CD14-positive monocyte (primary cell): ENCODE measurements at regions not wholly inside any gene's neighbourhood (a gene's known extent, or its start where the extent isn't known, plus 50 kb on each side); places are given as distances from the start of the nearest gene placed in this dataset.
A peak's percentile ranks its signal among the peaks of the same experiment; 100 is the strongest.

ENCODE experiments used
- DNase-seq, 3 donors: peaks; one replicate each; pipeline ENCODE4 v3.0.0-alpha.2; 2011 to 2022
- H2AFZ ChIP-seq: 2 replicates; pipeline ENCODE4 v1.6.0; 2012; ENCODE audit warnings: mild to moderate bottlenecking, low read depth, low read length, inconsistent platforms; ENCODE audit not compliant: insufficient read depth, poor library complexity, severe bottlenecking
- H3K27ac ChIP-seq, 2 donors: 1 replicate in 1 of 2; 2 replicates in 1 of 2; pipeline ENCODE4 v1.5.1; 2012 to 2013; ENCODE audit warnings: low read length in 2 of 2, control low read depth in 1 of 2, inconsistent platforms in 1 of 2, low read depth in 1 of 2, mild to moderate bottlenecking in 1 of 2
- H3K27me3 ChIP-seq, 2 donors: one replicate each; pipeline versions ENCODE4 v1.6.0 to v1.6.1; 2011 to 2013; ENCODE audit warnings: low read length in 2 of 2; ENCODE audit not compliant: control insufficient read depth in 2 of 2, insufficient read depth in 2 of 2
- H3K36me3 ChIP-seq, 2 donors: replicated peaks in 1 of 2; 1 replicate in 1 of 2; 2 replicates in 1 of 2; pipeline versions ENCODE4 v1.5.1 to v1.6.1; 2012 to 2013; ENCODE audit warnings: low read length in 2 of 2, control low read depth in 1 of 2, inconsistent platforms in 1 of 2, mild to moderate bottlenecking in 1 of 2; ENCODE audit not compliant: insufficient read depth in 2 of 2, control insufficient read depth in 1 of 2
- H3K4me1 ChIP-seq, 2 donors: 1 replicate in 1 of 2; 2 replicates in 1 of 2; pipeline versions ENCODE4 v1.5.1 to v1.6.1; 2012 to 2013; ENCODE audit warnings: low read length in 2 of 2, control low read depth in 1 of 2, inconsistent platforms in 1 of 2, mild to moderate bottlenecking in 1 of 2, moderate library complexity in 1 of 2; ENCODE audit not compliant: insufficient read depth in 2 of 2, control insufficient read depth in 1 of 2
- H3K4me2 ChIP-seq: replicated peaks from 2 replicates; pipeline ENCODE3; 2012; ENCODE audit warnings: low read length, moderate library complexity, mild to moderate bottlenecking; ENCODE audit not compliant: poor library complexity, severe bottlenecking; ENCODE audit errors: extremely low read depth
- H3K4me3 ChIP-seq, 3 experiments: fragments of 200-600 bp in 1 of 3; sonication (generic) in 1 of 3; replicated peaks in 1 of 3; 1 replicate in 2 of 3; 2 replicates in 1 of 3; pipeline ENCODE4 v1.5.1; 2011 to 2013; ENCODE audit warnings: low read length in 3 of 3, mild to moderate bottlenecking in 3 of 3, control low read depth in 2 of 3, low read depth in 2 of 3, inconsistent platforms in 1 of 3, moderate library complexity in 1 of 3
- H3K79me2 ChIP-seq: 2 replicates; pipeline ENCODE4 v1.6.0; 2012; ENCODE audit warnings: mild to moderate bottlenecking, control low read depth, inconsistent platforms, low read length, moderate library complexity; ENCODE audit not compliant: insufficient read depth
- H3K9ac ChIP-seq: 2 replicates; pipeline ENCODE4 v1.6.0; 2017; ENCODE audit warnings: low read length, mild to moderate bottlenecking; ENCODE audit not compliant: insufficient read depth, poor library complexity, severe bottlenecking
- H3K9me3 ChIP-seq, 2 donors: replicated peaks in 1 of 2; 1 replicate in 1 of 2; 2 replicates in 1 of 2; pipeline versions ENCODE4 v1.5.1 to v1.6.1; 2012 to 2013; ENCODE audit warnings: low read length in 2 of 2, control low read depth in 1 of 2; ENCODE audit not compliant: control insufficient read depth in 1 of 2, insufficient read depth in 1 of 2
- H4K20me1 ChIP-seq: 2 replicates; pipeline ENCODE4 v1.6.0; 2012; ENCODE audit warnings: mild to moderate bottlenecking, low read length, control low read depth, moderate library complexity; ENCODE audit not compliant: insufficient read depth
- H3K27ac Mint-ChIP-seq, 7 donors: one replicate each; pipeline ENCODE4 v1.8.0; 2020; ENCODE audit warnings: mild to moderate bottlenecking in 7 of 7, mixed read lengths in 7 of 7, moderate library complexity in 6 of 7, inconsistent platforms in 2 of 7
- H3K27me3 Mint-ChIP-seq, 3 donors: one replicate each; pipeline ENCODE4 v1.8.0; 2021 to 2022; ENCODE audit warnings: low read depth in 3 of 3, mild to moderate bottlenecking in 3 of 3, mixed read lengths in 3 of 3, moderate library complexity in 3 of 3, inconsistent platforms in 1 of 3
- H3K36me3 Mint-ChIP-seq, 2 donors: one replicate each; pipeline ENCODE4 v1.8.0; 2020; ENCODE audit warnings: mixed read lengths in 2 of 2, inconsistent platforms in 1 of 2, mild to moderate bottlenecking in 1 of 2
- H3K4me1 Mint-ChIP-seq: one replicate; pipeline ENCODE4 v1.8.0; 2020; ENCODE audit warnings: mild to moderate bottlenecking, mixed read lengths
- H3K4me3 Mint-ChIP-seq, 2 donors: one replicate each; pipeline ENCODE4 v1.8.0; 2020; ENCODE audit warnings: mild to moderate bottlenecking in 2 of 2, mixed read lengths in 2 of 2, moderate library complexity in 1 of 2
- H3K9me3 Mint-ChIP-seq, 7 donors: one replicate each; pipeline ENCODE4 v1.8.0; 2020 to 2022; ENCODE audit warnings: mixed read lengths in 7 of 7, mild to moderate bottlenecking in 6 of 7, moderate library complexity in 6 of 7, inconsistent platforms in 2 of 7
- WGBS: methylation state at CpG from one replicate; pipeline ENCODE4 v1.1.5; 2013; ENCODE audit warnings: missing lambda C conversion rate; ENCODE audit not compliant: insufficient coverage; 5-methylcytosine and 5-hydroxymethylcytosine counted together
- intact Hi-C, 2 donors: fragments of 100-400 bp; cut with micrococcal nuclease; formaldehyde crosslinking; loops; one replicate each; pipeline versions ENCODE4 v1.15.0 to v1.15.1; 2023
- TF ChIP-seq, protein P1 (sequence below): fragments of 200-600 bp; IDR thresholded peaks from one replicate; pipeline ENCODE4 v1.8.0; 2022; ENCODE audit warnings: antibody characterized with exemption, mild to moderate bottlenecking

DNA sequence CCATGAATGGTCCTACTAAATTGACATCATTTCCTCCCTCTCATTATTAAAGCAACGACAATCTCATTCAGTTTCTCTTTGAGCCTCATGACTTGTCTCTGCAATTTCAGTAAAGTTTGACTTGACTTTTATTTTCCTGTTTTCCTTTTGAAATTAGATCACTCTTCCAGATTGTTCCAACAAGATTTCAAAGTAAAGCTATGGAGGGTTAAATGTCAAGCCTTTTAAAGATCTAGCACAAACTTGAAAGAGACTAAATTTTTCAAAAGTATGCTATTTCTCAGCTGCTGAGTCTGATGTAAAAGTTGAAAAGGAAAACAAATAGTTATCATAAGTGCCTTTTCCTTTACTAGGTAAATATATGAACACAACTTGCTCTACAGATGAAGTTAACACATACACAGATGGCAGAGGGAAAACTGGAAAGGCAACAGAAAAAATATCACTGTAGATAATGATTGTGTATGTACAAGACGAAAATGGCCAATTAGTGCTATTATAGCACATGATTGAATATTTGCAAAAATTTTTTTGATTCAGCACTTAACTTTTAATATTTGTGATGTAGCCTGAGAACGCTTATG, 200.6 kb downstream of the WDR11 start:
- H2AFZ ChIP-seq: no peak overlapping the region
- no peaks in the 10 kb centered on the region for H3K4me1 Mint-ChIP-seq
- H3K79me2 ChIP-seq: no peaks in the 10 kb centered on the region
- H3K27ac ChIP-seq: no peak overlapping the region
- H3K27me3 ChIP-seq: peaks cover 0 to 10% of the 10 kb centered on the region in 2 donors
- no peaks in the 10 kb centered on the region for H3K36me3 ChIP-seq
- peaks cover 3 to 19% (median 4%) of the 10 kb centered on the region in 3 donors for H3K27me3 Mint-ChIP-seq
- TF ChIP-seq, protein P1, sequence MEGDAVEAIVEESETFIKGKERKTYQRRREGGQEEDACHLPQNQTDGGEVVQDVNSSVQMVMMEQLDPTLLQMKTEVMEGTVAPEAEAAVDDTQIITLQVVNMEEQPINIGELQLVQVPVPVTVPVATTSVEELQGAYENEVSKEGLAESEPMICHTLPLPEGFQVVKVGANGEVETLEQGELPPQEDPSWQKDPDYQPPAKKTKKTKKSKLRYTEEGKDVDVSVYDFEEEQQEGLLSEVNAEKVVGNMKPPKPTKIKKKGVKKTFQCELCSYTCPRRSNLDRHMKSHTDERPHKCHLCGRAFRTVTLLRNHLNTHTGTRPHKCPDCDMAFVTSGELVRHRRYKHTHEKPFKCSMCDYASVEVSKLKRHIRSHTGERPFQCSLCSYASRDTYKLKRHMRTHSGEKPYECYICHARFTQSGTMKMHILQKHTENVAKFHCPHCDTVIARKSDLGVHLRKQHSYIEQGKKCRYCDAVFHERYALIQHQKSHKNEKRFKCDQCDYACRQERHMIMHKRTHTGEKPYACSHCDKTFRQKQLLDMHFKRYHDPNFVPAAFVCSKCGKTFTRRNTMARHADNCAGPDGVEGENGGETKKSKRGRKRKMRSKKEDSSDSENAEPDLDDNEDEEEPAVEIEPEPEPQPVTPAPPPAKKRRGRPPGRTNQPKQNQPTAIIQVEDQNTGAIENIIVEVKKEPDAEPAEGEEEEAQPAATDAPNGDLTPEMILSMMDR: no peak
- no peak for DNase-seq
- intact Hi-C loops: no loop called here
- WGBS: 80% methylated on average over 1 of the region's 3 CpGs
- no peaks in the 10 kb centered on the region for H4K20me1 ChIP-seq
- H3K9ac ChIP-seq: no peak overlapping the region
- H3K27ac Mint-ChIP-seq: no peak overlapping the region
- no peaks in the 10 kb centered on the region for H3K4me1 ChIP-seq
- no peak overlapping the region for H3K4me2 ChIP-seq
- H3K9me3 ChIP-seq: peaks cover 0 to 2% of the 10 kb centered on the region in 2 donors
- H3K36me3 Mint-ChIP-seq: no peaks in the 10 kb centered on the region
- H3K4me3 Mint-ChIP-seq: peak overlapping the region in 1 of 2 donors; percentile 18
- peaks cover 0 to 18% (median 2%) of the 10 kb centered on the region in 7 donors for H3K9me3 Mint-ChIP-seq
- no peak overlapping the region for H3K4me3 ChIP-seq

DNA sequence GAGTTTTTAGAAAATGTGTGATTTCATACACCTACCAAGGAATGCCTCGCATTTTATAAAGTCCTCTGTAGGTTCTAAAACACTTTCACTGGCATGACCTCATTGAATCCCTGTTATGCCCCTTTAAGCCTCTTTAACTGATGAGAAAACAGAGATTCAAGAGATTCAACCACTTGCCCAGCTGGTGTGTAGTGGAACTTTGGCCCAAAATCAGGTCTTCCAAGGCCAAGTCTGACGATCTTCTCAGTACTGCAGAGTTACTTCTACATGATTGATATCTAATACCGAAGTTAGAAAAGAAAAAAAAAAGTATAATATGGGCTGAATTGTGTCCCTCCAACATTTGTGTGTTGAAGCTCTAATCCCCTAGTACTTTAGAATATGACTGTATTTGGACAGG, 202.0 kb downstream of the WDR11 start:
- Mint-ChIP-seq H3K27ac (no peak overlapping the region), H3K27me3 (peaks cover 3 to 19% (median 5%) of the 10 kb centered on the region in 3 donors), H3K36me3 (no peaks in the 10 kb centered on the region), H3K4me3 (no peak overlapping the region), H3K9me3 (peaks cover 0 to 13% (median 2%) of the 10 kb centered on the region in 7 donors), H3K4me1 (no peaks in the 10 kb centered on the region)
- peaks cover 0 to 10% of the 10 kb centered on the region in 2 donors for H3K27me3 ChIP-seq
- no peaks in the 10 kb centered on the region for H3K79me2 ChIP-seq
- DNase-seq: no peak
- TF ChIP-seq, protein P1: no peak
- no peak overlapping the region for H3K9ac ChIP-seq
- no peaks in the 10 kb centered on the region for H3K4me1 ChIP-seq
- no peak overlapping the region for H3K4me2 ChIP-seq
- H3K27ac ChIP-seq: no peak overlapping the region
- H3K9me3 ChIP-seq: no peaks in the 10 kb centered on the region
- no CpG with 5 or more reads among the region's 3 CpGs for WGBS
- no peaks in the 10 kb centered on the region for H4K20me1 ChIP-seq
- intact Hi-C loops: no loop called here
- H3K4me3 ChIP-seq: no peak overlapping the region
- H3K36me3 ChIP-seq: no peaks in the 10 kb centered on the region
- no peak overlapping the region for H2AFZ ChIP-seq
